K562 (cell line): ENCODE measurements at regions not wholly inside any gene's neighbourhood (a gene's known extent, or its start where the extent isn't known, plus 50 kb on each side); places are given as distances from the start of the nearest gene placed in this dataset.

Source experiments
- ATAC-seq: fragments of 200-7000 bp; cut with Tn5 transposase; 3 replicates; pipeline ENCODE4 v1.9.1; 2020; ENCODE audit warnings: moderate library complexity
- BruUV-seq: library from RNA; stranded (reverse); fragments of 400-500 nt; replicated peaks from 2 replicates; lab custom pipeline; 2021; lab: Mats Ljungman, UMichigan
- CTCF ChIA-PET: fragments of 300-600 bp; formaldehyde crosslinking; extraction: SDS; loops from one replicate; lab custom pipeline; 2021; ENCODE audit warnings: low intra/inter-chr PET ratio; lab: Yijun Ruan, JAX
- POLR2A ChIA-PET: fragments of 300-600, 350-650 bp; sonication (Branson Sonifier 250); formaldehyde crosslinking; extraction: SDS; loops from one replicate; lab custom pipeline; 2021; ENCODE audit warnings: antibody characterized with exemption, inconsistent platforms; lab: Yijun Ruan, JAX
- DNase-seq, 4 experiments: peaks; one replicate each; pipeline versions ENCODE4 v3.0.0 to v3.0.0-alpha.2; 2011 to 2018; ENCODE audit warnings: low spot score in 3 of 4, mixed read lengths in 3 of 4; ENCODE audit errors: extremely low read depth in 1 of 4
- FAIRE-seq: peaks from 2 replicates; lab custom pipeline; 2011; peaks lifted over from hg19 to GRCh38; lab: Jason Lieb, UNC
- H2AFZ ChIP-seq: 2 replicates; pipeline ENCODE4 v1.6.0; 2011; ENCODE audit warnings: low read depth, low read length, control low read depth, inconsistent platforms
- H3K27ac ChIP-seq: fragments of 200-600 bp; 3 replicates; pipeline ENCODE4 v1.8.0; 2011; ENCODE audit warnings: low read depth, mild to moderate bottlenecking, control low read depth, inconsistent platforms, low read length, moderate library complexity, mixed read lengths; ENCODE audit errors: extremely low read depth
- H3K27me3 ChIP-seq, 2 experiments: fragments of 300-600 bp in 1 of 2; 2 replicates in 1 of 2; 3 replicates in 1 of 2; pipeline versions ENCODE4 v1.6.0 to v1.8.0; 2011; ENCODE audit warnings: inconsistent platforms in 2 of 2, low read length in 2 of 2, mild to moderate bottlenecking in 1 of 2, mixed read lengths in 1 of 2, moderate library complexity in 1 of 2; ENCODE audit not compliant: control insufficient read depth in 2 of 2, insufficient read depth in 2 of 2
- H3K36me3 ChIP-seq: fragments of 300-600 bp; 3 replicates; pipeline ENCODE4 v1.8.0; 2011; ENCODE audit warnings: mild to moderate bottlenecking, low read length, inconsistent platforms; ENCODE audit not compliant: control insufficient read depth, insufficient read depth
- H3K4me1 ChIP-seq, 2 experiments: fragments of 200-600 bp in 1 of 2; replicated peaks in 1 of 2; 2 replicates in 1 of 2; 3 replicates in 1 of 2; pipeline versions ENCODE4 v1.5.1 to v1.8.0; 2011; ENCODE audit warnings: inconsistent platforms in 2 of 2, low read length in 2 of 2, mild to moderate bottlenecking in 1 of 2, mixed read lengths in 1 of 2, moderate library complexity in 1 of 2; ENCODE audit not compliant: control insufficient read depth in 2 of 2, insufficient read depth in 2 of 2
- H3K4me2 ChIP-seq: 2 replicates; pipeline ENCODE4 v1.6.1; 2011; ENCODE audit warnings: low read length, control low read depth, inconsistent platforms, mixed read lengths; ENCODE audit not compliant: insufficient read depth
- H3K4me3 ChIP-seq: fragments of 200-600 bp; sonication (generic), shearing (Covaris generic); 2 replicates; pipeline ENCODE4 v1.5.1; 2016; ENCODE audit warnings: control low read depth, inconsistent platforms
- H3K79me2 ChIP-seq: fragments of 200-600 bp; 3 replicates; pipeline ENCODE4 v1.8.0; 2011; ENCODE audit warnings: low read length, inconsistent platforms; ENCODE audit not compliant: control insufficient read depth, insufficient read depth
- H3K9ac ChIP-seq, 2 experiments: 2 replicates each; pipeline versions ENCODE4 v1.6.0 to v1.6.1; 2011; ENCODE audit warnings: low read depth in 2 of 2, low read length in 2 of 2, control low read depth in 1 of 2, inconsistent platforms in 1 of 2, mild to moderate bottlenecking in 1 of 2, mixed read lengths in 1 of 2; ENCODE audit not compliant: insufficient read depth in 1 of 2
- H3K9me1 ChIP-seq: one replicate; pipeline ENCODE4 v1.6.0; 2011; ENCODE audit warnings: inconsistent platforms, mild to moderate bottlenecking, low read length, moderate library complexity; ENCODE audit not compliant: control insufficient read depth, insufficient read depth
- H3K9me3 ChIP-seq: replicated peaks from 2 replicates; pipeline ENCODE4 v1.5.1; 2011; ENCODE audit warnings: low read depth, low read length, inconsistent platforms; ENCODE audit not compliant: control insufficient read depth, insufficient read depth
- H4K20me1 ChIP-seq: replicated peaks from 2 replicates; pipeline ENCODE4 v1.6.1; 2011; ENCODE audit warnings: low read length, inconsistent platforms, mixed read lengths; ENCODE audit not compliant: control insufficient read depth, insufficient read depth
- CBX1 ChIP-seq: sonication (generic); IDR thresholded peaks from 2 replicates; pipeline ENCODE4 v1.6.1; 2016; ENCODE audit warnings: antibody characterized with exemption, low read depth, mild to moderate bottlenecking
- CHD4 ChIP-seq: fragments of 200-600 bp; sonication (generic); IDR thresholded peaks from 3 replicates; pipeline ENCODE4 v1.6.1; 2012; ENCODE audit warnings: low read depth, mild to moderate bottlenecking, mixed read lengths, low read length, inconsistent platforms; ENCODE audit not compliant: insufficient read depth, insufficient replicate concordance, poor library complexity, severe bottlenecking
- CREBBP ChIP-seq: IDR thresholded peaks from one replicate; pipeline ENCODE4 v1.6.1; 2012; ENCODE audit warnings: low read depth, mild to moderate bottlenecking, control low read depth, inconsistent platforms, low read length
- MCM5 ChIP-seq: fragments of 450-650 bp; IDR thresholded peaks from 2 replicates; pipeline ENCODE4 v1.6.1; 2016; ENCODE audit warnings: low read depth
- NCOA6 ChIP-seq: fragments of 450-650 bp; IDR thresholded peaks from 2 replicates; pipeline ENCODE4 v1.6.1; 2017; ENCODE audit warnings: mild to moderate bottlenecking
- POLR2AphosphoS2 ChIP-seq: IDR thresholded peaks from 2 replicates; pipeline ENCODE4 v1.6.1; 2012; ENCODE audit warnings: low read length, improper control_type of control experiment
- POU5F1 ChIP-seq: fragments of 150-350 bp; IDR thresholded peaks from 2 replicates; pipeline ENCODE4 v1.6.1; 2014; ENCODE audit warnings: borderline replicate concordance, low read length, low read depth, mild to moderate bottlenecking; ENCODE audit not compliant: partially characterized antibody
- PREB ChIP-seq: sonication (generic); formaldehyde crosslinking; IDR thresholded peaks from 2 replicates; pipeline ENCODE4 v1.8.1; 2023; ENCODE audit warnings: mild to moderate bottlenecking, missing genetic modification reagents
- TEAD1 ChIP-seq, 2 experiments: fragments of 450-650 bp in 1 of 2; sonication (generic) in 1 of 2; formaldehyde crosslinking; IDR thresholded peaks; 2 replicates each; pipeline versions ENCODE4 v1.4.0 to v1.8.0; 2020 to 2022; ENCODE audit warnings: mild to moderate bottlenecking in 2 of 2, missing genetic modification reagents in 1 of 2
- ZFP91 ChIP-seq: sonication (generic); formaldehyde crosslinking; IDR thresholded peaks from 2 replicates; pipeline ENCODE4 v1.8.0; 2022; ENCODE audit warnings: mild to moderate bottlenecking, missing genetic modification reagents
- ZKSCAN1 ChIP-seq: fragments of 150-350 bp; IDR thresholded peaks from 2 replicates; pipeline ENCODE4 v1.6.1; 2016; ENCODE audit warnings: low read depth, low read length
- ZNF518B ChIP-seq: fragments of 250-450 bp; sonication (Bioruptor Pico); IDR thresholded peaks from 2 replicates; pipeline ENCODE4 v1.5.0; 2021; ENCODE audit warnings: mild to moderate bottlenecking, moderate library complexity
- WGBS: fragments of 100-300 bp; shearing (Covaris generic); methylation state at CpG from one replicate; pipeline ENCODE4 v1.1.6; 2016; ENCODE audit warnings: low coverage, mixed read lengths; ENCODE audit not compliant: insufficient coverage; ENCODE audit errors: missing lambda C conversion rate; 5-methylcytosine and 5-hydroxymethylcytosine counted together
- in situ Hi-C: fragments of 300-500 bp; cut with MboI; formaldehyde crosslinking; loops from 4 replicates; pipeline ENCODE4 v1.15.0; 2018; ENCODE audit warnings: inconsistent platforms, mixed read lengths
- intact Hi-C: fragments of 100-400 bp; cut with micrococcal nuclease; formaldehyde crosslinking; loops from 2 replicates; pipeline ENCODE4 v1.14.2; 2022
- TF ChIP-seq, protein P1 (sequence below): fragments of 250-450 bp; sonication (Bioruptor Pico); IDR thresholded peaks from 2 replicates; pipeline ENCODE4 v1.5.0; 2021; ENCODE audit warnings: mild to moderate bottlenecking, borderline replicate concordance

GRCh38 chr4:136741468-136741867 lies 790.8 kb downstream of the PCDH18 start:
- H3K27ac ChIP-seq = no peak overlapping the region
- no peak for ATAC-seq
- no peaks in the 10 kb centered on the region for H3K79me2 ChIP-seq
- H4K20me1 ChIP-seq = no peaks in the 10 kb centered on the region
- WGBS = 0% methylated on average over 2 of the region's 2 CpGs
- FAIRE-seq = no peak
- no peaks in the 10 kb centered on the region for H3K9me1 ChIP-seq
- no peaks in the 10 kb centered on the region for H3K27me3 ChIP-seq
- no peaks in the 10 kb centered on the region for H3K36me3 ChIP-seq
- intact Hi-C loops = no loop called here
- ChIA-PET CTCF (no interaction called here), POLR2A (no interaction called here)
- H3K4me1 ChIP-seq = no peaks in the 10 kb centered on the region
- no peak overlapping the region for H3K4me3 ChIP-seq
- BruUV-seq = no TSS peak
- no peaks in the 10 kb centered on the region for H3K9me3 ChIP-seq
- H3K9ac ChIP-seq = no peak overlapping the region
- H2AFZ ChIP-seq = no peak overlapping the region
- no peak for DNase-seq
- in situ Hi-C loops = no loop called here
- H3K4me2 ChIP-seq = no peak overlapping the region
- TF ChIP-seq ZNF518B (CRISPR knock-in tag) (no peak), TEAD1 (CRISPR knock-in tag; IDR thresholded peaks at IDR 0.05) (no peak), MCM5 (no peak), CHD4 (no peak), POU5F1 (no peak), CBX1 (no peak), PREB (CRISPR knock-in tag) (no peak), ZFP91 (CRISPR knock-in tag) (no peak), NCOA6 (no peak), ZKSCAN1 (no peak), POLR2AphosphoS2 (no peak), CREBBP (no peak)
- TF ChIP-seq, protein P1, sequence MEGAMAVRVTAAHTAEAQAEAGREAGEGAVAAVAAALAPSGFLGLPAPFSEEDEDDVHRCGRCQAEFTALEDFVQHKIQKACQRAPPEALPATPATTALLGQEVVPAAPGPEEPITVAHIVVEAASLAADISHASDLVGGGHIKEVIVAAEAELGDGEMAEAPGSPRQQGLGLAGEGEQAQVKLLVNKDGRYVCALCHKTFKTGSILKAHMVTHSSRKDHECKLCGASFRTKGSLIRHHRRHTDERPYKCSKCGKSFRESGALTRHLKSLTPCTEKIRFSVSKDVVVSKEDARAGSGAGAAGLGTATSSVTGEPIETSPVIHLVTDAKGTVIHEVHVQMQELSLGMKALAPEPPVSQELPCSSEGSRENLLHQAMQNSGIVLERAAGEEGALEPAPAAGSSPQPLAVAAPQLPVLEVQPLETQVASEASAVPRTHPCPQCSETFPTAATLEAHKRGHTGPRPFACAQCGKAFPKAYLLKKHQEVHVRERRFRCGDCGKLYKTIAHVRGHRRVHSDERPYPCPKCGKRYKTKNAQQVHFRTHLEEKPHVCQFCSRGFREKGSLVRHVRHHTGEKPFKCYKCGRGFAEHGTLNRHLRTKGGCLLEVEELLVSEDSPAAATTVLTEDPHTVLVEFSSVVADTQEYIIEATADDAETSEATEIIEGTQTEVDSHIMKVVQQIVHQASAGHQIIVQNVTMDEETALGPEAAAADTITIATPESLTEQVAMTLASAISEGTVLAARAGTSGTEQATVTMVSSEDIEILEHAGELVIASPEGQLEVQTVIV = no peak
